ENCODE measurements at regions not wholly inside any gene's neighbourhood (a gene's known extent, or its start where the extent isn't known, plus 50 kb on each side); places are given as distances from the start of the nearest gene placed in this dataset.

- Histone ChIP-seq H3K4me3 (ENCODE audit: low read length) (no peak overlapping the region), H3K27ac (ENCODE audit: low read depth, low read length) (no peak overlapping the region), H3K27me3 (ENCODE audit: control insufficient read depth, insufficient read depth, low read length, poor library complexity, severe bottlenecking) (no peaks in the 10 kb centered on the region), H3K4me1 (ENCODE audit: control insufficient read depth, insufficient read depth, low read length) (peaks cover 4% of the 10 kb centered on the region), H3K9ac (ENCODE audit: extremely low read depth, low read length, poor library complexity, severe bottlenecking) (no peak overlapping the region), H3K36me3 (ENCODE audit: control insufficient read depth, insufficient read depth, low read length) (no peaks in the 10 kb centered on the region), H3K9me3 (ENCODE audit: control insufficient read depth, low read length) (no peaks in the 10 kb centered on the region)
- Mint-ChIP-seq H3K4me3 (no peak overlapping the region), H3K27me3 (ENCODE audit: insufficient read depth) (peaks cover 8% of the 10 kb centered on the region), H3K9me3 (no peaks in the 10 kb centered on the region), H3K36me3 (ENCODE audit: low read depth) (no peaks in the 10 kb centered on the region), H3K4me1 (peaks cover 16% of the 10 kb centered on the region), H3K27ac (no peak overlapping the region)
- TF ChIP-seq CTCF (conservative IDR thresholded peaks at IDR 0.05), result no peak
- 72 to 80% methylated on average over 5 to 7 of the region's 7 CpGs for WGBS, 2 experiments (ENCODE audit: insufficient coverage in 1 of 2, insufficient read length in 1 of 2)
- DNase-seq, result no peak
Measured at GRCh38 chr1:30330644-30331043, 392.7 kb downstream of the MATN1 start.

GRCh38 chr1:30329802-30330557 lies 393.4 kb downstream of the MATN1 start:
- H3K27ac ChIP-seq (ENCODE audit: low read depth, low read length), result no peak overlapping the region
- H3K9ac ChIP-seq (ENCODE audit: extremely low read depth, low read length, poor library complexity, severe bottlenecking), result no peak overlapping the region
- 90 to 91% methylated on average over 7 to 15 of the region's 15 CpGs for WGBS, 2 experiments (ENCODE audit: insufficient coverage in 1 of 2, insufficient read length in 1 of 2)
- Mint-ChIP-seq H3K9me3 (no peaks in the 10 kb centered on the region), H3K27ac (no peak overlapping the region), H3K4me1 (peaks cover 18% of the 10 kb centered on the region), H3K27me3 (ENCODE audit: insufficient read depth) (peaks cover 8% of the 10 kb centered on the region), H3K36me3 (ENCODE audit: low read depth) (no peaks in the 10 kb centered on the region), H3K4me3 (no peak overlapping the region)
- no peak overlapping the region for H3K4me3 ChIP-seq (ENCODE audit: low read length)
- H3K4me1 ChIP-seq (ENCODE audit: control insufficient read depth, insufficient read depth, low read length), result peaks cover 9% of the 10 kb centered on the region
- peak; percentile 68 for DNase-seq
- H3K9me3 ChIP-seq (ENCODE audit: control insufficient read depth, low read length), result no peaks in the 10 kb centered on the region
- no peaks in the 10 kb centered on the region for H3K36me3 ChIP-seq (ENCODE audit: control insufficient read depth, insufficient read depth, low read length)
- H3K27me3 ChIP-seq (ENCODE audit: control insufficient read depth, insufficient read depth, low read length, poor library complexity, severe bottlenecking), result no peaks in the 10 kb centered on the region
- peak; percentile 64 for TF ChIP-seq CTCF (conservative IDR thresholded peaks at IDR 0.05)

- Histone ChIP-seq H3K27ac (ENCODE audit: low read depth, low read length) (no peak overlapping the region), H3K9me3 (ENCODE audit: control insufficient read depth, low read length) (no peaks in the 10 kb centered on the region), H3K27me3 (ENCODE audit: control insufficient read depth, insufficient read depth, low read length, poor library complexity, severe bottlenecking) (no peaks in the 10 kb centered on the region), H3K36me3 (ENCODE audit: control insufficient read depth, insufficient read depth, low read length) (no peaks in the 10 kb centered on the region), H3K9ac (ENCODE audit: extremely low read depth, low read length, poor library complexity, severe bottlenecking) (no peak overlapping the region), H3K4me1 (ENCODE audit: control insufficient read depth, insufficient read depth, low read length) (peaks cover 9% of the 10 kb centered on the region), H3K4me3 (ENCODE audit: low read length) (no peak overlapping the region)
- 82 to 92% methylated on average over 10 to 12 of the region's 12 CpGs for WGBS, 2 experiments (ENCODE audit: insufficient coverage in 1 of 2, insufficient read length in 1 of 2)
- peak; percentile 41 for DNase-seq
- no peaks in the 10 kb centered on the region for H3K36me3 Mint-ChIP-seq (ENCODE audit: low read depth)
- H3K4me3 Mint-ChIP-seq, result no peak overlapping the region
- H3K9me3 Mint-ChIP-seq, result no peaks in the 10 kb centered on the region
- no peak for TF ChIP-seq CTCF (conservative IDR thresholded peaks at IDR 0.05)
- H3K27ac Mint-ChIP-seq, result no peak overlapping the region
- H3K27me3 Mint-ChIP-seq (ENCODE audit: insufficient read depth), result peaks cover 8% of the 10 kb centered on the region
- peaks cover 18% of the 10 kb centered on the region for H3K4me1 Mint-ChIP-seq
Measured at GRCh38 chr1:30329263-30329753, 394.1 kb downstream of the MATN1 start.

Measured in endodermal cell (in vitro differentiated cells).